ENCODE measurements at regions not wholly inside any gene's neighbourhood (a gene's known extent, or its start where the extent isn't known, plus 50 kb on each side); places are given as distances from the start of the nearest gene placed in this dataset.

GRCh38 chr5:66247176-66247960 lies 103.3 kb downstream of the SREK1 start:
- DNase-seq (ENCODE audit: insufficient read length, low spot score) (no peak), FAIRE-seq (no peak)
- TF ChIP-seq CTCF (IDR thresholded peaks at IDR 0.05; ENCODE audit: insufficient read depth, missing control alignments), result no peak

GRCh38 chr5:66248874-66249273 lies 104.8 kb downstream of the SREK1 start:
- FAIRE-seq, result no peak
- no peak for TF ChIP-seq CTCF (IDR thresholded peaks at IDR 0.05; ENCODE audit: insufficient read depth, missing control alignments)

DNA sequence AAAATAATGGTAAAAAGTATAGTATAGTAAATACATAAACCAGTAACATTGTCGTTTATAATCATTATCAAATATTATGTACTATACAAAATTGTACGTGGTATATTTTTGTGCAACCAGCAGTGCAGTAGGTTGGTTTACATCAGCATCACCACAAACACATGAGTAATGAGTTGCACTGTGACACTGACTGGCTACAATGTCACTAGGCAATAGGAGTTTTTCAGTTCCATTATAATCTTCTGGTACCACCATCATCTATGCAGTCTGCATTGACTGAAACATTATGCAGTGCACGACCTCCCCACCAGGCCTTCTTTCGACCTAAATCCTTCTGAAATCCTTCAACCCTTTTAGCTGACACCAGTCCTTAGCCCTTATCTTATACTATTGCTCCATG lies 105.8 kb downstream of the SREK1 start:
- FAIRE-seq, result no peak
- DNase-seq (ENCODE audit: insufficient read length, low spot score), result no peak
- no peak for TF ChIP-seq CTCF (IDR thresholded peaks at IDR 0.05; ENCODE audit: insufficient read depth, missing control alignments)

More at GRCh38 chr5:66248874-66249273, 104.8 kb downstream of the SREK1 start:
- no peak for DNase-seq (ENCODE audit: insufficient read length, low spot score)

DNA sequence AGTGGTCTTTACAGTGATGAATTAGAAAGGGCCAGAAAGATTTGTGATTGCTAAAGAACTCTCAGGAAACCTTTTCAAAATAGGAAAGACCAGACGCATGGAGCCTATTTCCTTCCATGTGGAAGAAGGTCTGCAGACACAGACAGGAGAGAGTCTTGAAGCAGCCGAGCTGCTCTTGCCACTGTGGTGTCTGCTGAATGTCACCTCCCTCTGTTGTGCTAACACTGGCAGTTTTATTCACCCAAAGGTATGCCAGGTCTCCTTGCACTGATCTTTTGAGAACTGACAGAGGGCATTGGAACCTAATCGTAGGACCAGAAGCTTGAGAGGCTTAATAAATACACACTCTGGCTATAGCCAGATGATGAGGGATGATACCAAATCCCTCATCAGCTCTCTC lies 108.7 kb downstream of the SREK1 start:
- no peak for FAIRE-seq
- no peak for TF ChIP-seq CTCF (IDR thresholded peaks at IDR 0.05; ENCODE audit: insufficient read depth, missing control alignments)
- no peak for DNase-seq (ENCODE audit: insufficient read length, low spot score)

- FAIRE-seq, result no peak
- no peak for DNase-seq (ENCODE audit: insufficient read length, low spot score)
- TF ChIP-seq CTCF (IDR thresholded peaks at IDR 0.05; ENCODE audit: insufficient read depth, missing control alignments), result no peak
Measured at GRCh38 chr5:66255714-66256113, 111.6 kb downstream of the SREK1 start.

- TF ChIP-seq CTCF (IDR thresholded peaks at IDR 0.05; ENCODE audit: insufficient read depth, missing control alignments), result no peak
- DNase-seq (ENCODE audit: insufficient read length, low spot score), result no peak
- FAIRE-seq, result no peak
Measured at GRCh38 chr5:66273121-66273520, 129.0 kb downstream of the SREK1 start.

- no peak for FAIRE-seq
- no peak for DNase-seq (ENCODE audit: insufficient read length, low spot score)
- TF ChIP-seq CTCF (IDR thresholded peaks at IDR 0.05; ENCODE audit: insufficient read depth, missing control alignments), result no peak
Measured at GRCh38 chr5:66276986-66277385, 132.9 kb downstream of the SREK1 start.

Data from D721Med (cell line).